ENCODE measurements at regions not wholly inside any gene's neighbourhood (a gene's known extent, or its start where the extent isn't known, plus 50 kb on each side); places are given as distances from the start of the nearest gene placed in this dataset.
"Not testable (repeated sequence)": the region's sequence is repeated elsewhere in the genome, so short reads cannot be mapped to it uniquely, and the experiment has no call there.

- H3K4me3 ChIP-seq (ENCODE audit: low read length), result no peak overlapping the region
- TF ChIP-seq ZNF274 (IDR thresholded peaks at IDR 0.05; ENCODE audit: low read depth, low read length), result no peak
Measured at GRCh38 chr9:30622561-30622960, 1761.9 kb upstream of the ACO1 start.

- H3K4me3 ChIP-seq (ENCODE audit: low read length), result no peak overlapping the region
- no peak for TF ChIP-seq ZNF274 (IDR thresholded peaks at IDR 0.05; ENCODE audit: low read depth, low read length)
Measured at GRCh38 chr9:30628915-30629567, 1755.4 kb upstream of the ACO1 start.

- no peak overlapping the region for H3K4me3 ChIP-seq (ENCODE audit: low read length)
- TF ChIP-seq ZNF274 (IDR thresholded peaks at IDR 0.05; ENCODE audit: low read depth, low read length), result no peak
Measured at GRCh38 chr9:30630459-30630858, 1754.0 kb upstream of the ACO1 start.

GRCh38 chr9:30646639-30647038, 1737.8 kb upstream of the ACO1 start:
- H3K4me3 ChIP-seq (ENCODE audit: low read length), result not testable (repeated sequence)

GRCh38 chr9:30661925-30662324, 1722.5 kb upstream of the ACO1 start:
- no peak overlapping the region for H3K4me3 ChIP-seq (ENCODE audit: low read length)
- no peak for TF ChIP-seq ZNF274 (IDR thresholded peaks at IDR 0.05; ENCODE audit: low read depth, low read length)

- TF ChIP-seq ZNF274 (IDR thresholded peaks at IDR 0.05; ENCODE audit: low read depth, low read length), result no peak
- H3K4me3 ChIP-seq (ENCODE audit: low read length), result no peak overlapping the region
Measured at GRCh38 chr9:30670805-30671562, 1713.5 kb upstream of the ACO1 start.

GRCh38 chr9:30673132-30673531, 1711.3 kb upstream of the ACO1 start:
- no peak for TF ChIP-seq ZNF274 (IDR thresholded peaks at IDR 0.05; ENCODE audit: low read depth, low read length)
- H3K4me3 ChIP-seq (ENCODE audit: low read length), result no peak overlapping the region

GRCh38 chr9:30676651-30677050, 1707.8 kb upstream of the ACO1 start:
- no peak overlapping the region for H3K4me3 ChIP-seq (ENCODE audit: low read length)
- no peak for TF ChIP-seq ZNF274 (IDR thresholded peaks at IDR 0.05; ENCODE audit: low read depth, low read length)

- TF ChIP-seq ZNF274 (IDR thresholded peaks at IDR 0.05; ENCODE audit: low read depth, low read length), result no peak
- H3K4me3 ChIP-seq (ENCODE audit: low read length), result no peak overlapping the region
Measured at GRCh38 chr9:30677221-30677620, 1707.2 kb upstream of the ACO1 start.

GRCh38 chr9:30688801-30689200, 1695.6 kb upstream of the ACO1 start:
- TF ChIP-seq ZNF274 (IDR thresholded peaks at IDR 0.05; ENCODE audit: low read depth, low read length), result no peak
- H3K4me3 ChIP-seq (ENCODE audit: low read length), result no peak overlapping the region

GRCh38 chr9:30697958-30698357, 1686.5 kb upstream of the ACO1 start:
- no peak overlapping the region for H3K4me3 ChIP-seq (ENCODE audit: low read length)
- no peak for TF ChIP-seq ZNF274 (IDR thresholded peaks at IDR 0.05; ENCODE audit: low read depth, low read length)

GRCh38 chr9:30711591-30711990, 1672.9 kb upstream of the ACO1 start:
- TF ChIP-seq ZNF274 (IDR thresholded peaks at IDR 0.05; ENCODE audit: low read depth, low read length), result no peak

GRCh38 chr9:30713243-30713642, 1671.2 kb upstream of the ACO1 start:
- no peak for TF ChIP-seq ZNF274 (IDR thresholded peaks at IDR 0.05; ENCODE audit: low read depth, low read length)
- no peak overlapping the region for H3K4me3 ChIP-seq (ENCODE audit: low read length)

More at GRCh38 chr9:30711591-30711990, 1672.9 kb upstream of the ACO1 start:
- no peak overlapping the region for H3K4me3 ChIP-seq (ENCODE audit: low read length)

- TF ChIP-seq ZNF274 (IDR thresholded peaks at IDR 0.05; ENCODE audit: low read depth, low read length), result no peak
- H3K4me3 ChIP-seq (ENCODE audit: low read length), result no peak overlapping the region
Measured at GRCh38 chr9:30714389-30714788, 1670.1 kb upstream of the ACO1 start.

- H3K4me3 ChIP-seq (ENCODE audit: low read length), result no peak overlapping the region
- TF ChIP-seq ZNF274 (IDR thresholded peaks at IDR 0.05; ENCODE audit: low read depth, low read length), result no peak
Measured at GRCh38 chr9:30718483-30718882, 1666.0 kb upstream of the ACO1 start.

Data from GM08714 (cell line).